ENCODE measurements at regions not wholly inside any gene's neighbourhood (a gene's known extent, or its start where the extent isn't known, plus 50 kb on each side); places are given as distances from the start of the nearest gene placed in this dataset.

- TF ChIP-seq CTCF (IDR thresholded peaks at IDR 0.05; ENCODE audit: insufficient read depth, low read depth, low read length), result no peak
- DNase-seq (ENCODE audit: low read depth), result no peak
- no peak overlapping the region for H3K4me3 ChIP-seq (ENCODE audit: low read depth, low read length)
These were observed 126.1 kb downstream of the C1orf94 start for GRCh38 chr1:34302798-34303197.

- DNase-seq (ENCODE audit: low read depth), result no peak
- TF ChIP-seq CTCF (IDR thresholded peaks at IDR 0.05; ENCODE audit: insufficient read depth, low read depth, low read length), result no peak
- no peak overlapping the region for H3K4me3 ChIP-seq (ENCODE audit: low read depth, low read length)
These were observed 126.5 kb downstream of the C1orf94 start for GRCh38 chr1:34303218-34303617.

GRCh38 chr1:34306568-34306967 is 129.9 kb downstream of the C1orf94 start:
- TF ChIP-seq CTCF (IDR thresholded peaks at IDR 0.05; ENCODE audit: insufficient read depth, low read depth, low read length), result no peak
- no peak for DNase-seq (ENCODE audit: low read depth)
- H3K4me3 ChIP-seq (ENCODE audit: low read depth, low read length), result no peak overlapping the region

- TF ChIP-seq CTCF (IDR thresholded peaks at IDR 0.05; ENCODE audit: insufficient read depth, low read depth, low read length), result no peak
- no peak overlapping the region for H3K4me3 ChIP-seq (ENCODE audit: low read depth, low read length)
- DNase-seq (ENCODE audit: low read depth), result no peak
These were observed 135.7 kb downstream of the C1orf94 start for GRCh38 chr1:34312359-34312758.

GRCh38 chr1:34315974-34316373 is 139.3 kb downstream of the C1orf94 start:
- no peak for DNase-seq (ENCODE audit: low read depth)
- no peak for TF ChIP-seq CTCF (IDR thresholded peaks at IDR 0.05; ENCODE audit: insufficient read depth, low read depth, low read length)

GRCh38 chr1:34316773-34317172 is 140.1 kb downstream of the C1orf94 start:
- no peak for TF ChIP-seq CTCF (IDR thresholded peaks at IDR 0.05; ENCODE audit: insufficient read depth, low read depth, low read length)

More at GRCh38 chr1:34315974-34316373, 139.3 kb downstream of the C1orf94 start:
- H3K4me3 ChIP-seq (ENCODE audit: low read depth, low read length), result no peak overlapping the region

GRCh38 chr1:34319218-34319617 is 142.5 kb downstream of the C1orf94 start:
- no peak for DNase-seq (ENCODE audit: low read depth)
- no peak for TF ChIP-seq CTCF (IDR thresholded peaks at IDR 0.05; ENCODE audit: insufficient read depth, low read depth, low read length)

More at GRCh38 chr1:34316773-34317172, 140.1 kb downstream of the C1orf94 start:
- no peak overlapping the region for H3K4me3 ChIP-seq (ENCODE audit: low read depth, low read length)
- no peak for DNase-seq (ENCODE audit: low read depth)

More at GRCh38 chr1:34319218-34319617, 142.5 kb downstream of the C1orf94 start:
- no peak overlapping the region for H3K4me3 ChIP-seq (ENCODE audit: low read depth, low read length)

Data from fibroblast of villous mesenchyme (primary cell).